ENCODE measurements at regions not wholly inside any gene's neighbourhood (a gene's known extent, or its start where the extent isn't known, plus 50 kb on each side); places are given as distances from the start of the nearest gene placed in this dataset.

DNA sequence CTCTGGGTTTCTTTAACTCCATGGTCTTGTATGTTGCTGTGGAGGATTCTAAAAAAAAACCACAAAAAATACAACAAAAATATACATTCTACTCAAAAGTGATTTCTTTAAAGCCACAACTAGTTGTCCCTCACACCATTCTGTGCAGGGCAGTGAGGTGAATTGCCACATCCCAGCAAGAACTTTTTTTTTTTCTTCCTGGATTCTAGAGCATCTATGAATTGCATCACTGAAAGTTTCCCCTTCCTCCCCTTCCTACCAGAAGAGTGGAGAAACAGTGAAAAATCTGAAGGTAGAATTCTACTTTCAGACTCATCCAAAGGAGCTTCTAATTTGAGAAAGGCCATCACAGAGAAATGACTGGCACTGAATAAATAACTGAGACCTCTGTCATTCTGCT, 395.3 kb downstream of the AEBP2 start:
- no peak for TF ChIP-seq MNT (conservative IDR thresholded peaks at IDR 0.05)
- no peak for TF ChIP-seq SMARCA5 (IDR thresholded peaks at IDR 0.05)

Measured in K562 (cell line).